Muscle layer of duodenum (tissue), 2 donors: ENCODE measurements at regions not wholly inside any gene's neighbourhood (a gene's known extent, or its start where the extent isn't known, plus 50 kb on each side); places are given as distances from the start of the nearest gene placed in this dataset.

ENCODE experiments used
- H3K27ac ChIP-seq: one replicate; pipeline ENCODE4 v1.7.0; 2013; ENCODE audit warnings: mild to moderate bottlenecking, low read length
- H3K27me3 ChIP-seq: one replicate; pipeline ENCODE4 v1.7.0; 2013; ENCODE audit warnings: low read depth, mild to moderate bottlenecking, control low read depth, low read length
- H3K36me3 ChIP-seq, 2 donors: one replicate each; pipeline ENCODE4 v1.7.0; 2013; ENCODE audit warnings: low read length in 2 of 2, control low read depth in 1 of 2, mild to moderate bottlenecking in 1 of 2; ENCODE audit not compliant: insufficient read depth in 2 of 2, control insufficient read depth in 1 of 2
- H3K4me1 ChIP-seq, 2 donors: one replicate each; pipeline ENCODE4 v1.7.0; 2013; ENCODE audit warnings: low read length in 2 of 2, mild to moderate bottlenecking in 2 of 2, control low read depth in 1 of 2, moderate library complexity in 1 of 2; ENCODE audit not compliant: insufficient read depth in 2 of 2, control insufficient read depth in 1 of 2
- H3K4me3 ChIP-seq, 2 donors: one replicate each; pipeline ENCODE4 v1.7.0; 2013; ENCODE audit warnings: low read length in 2 of 2, low read depth in 1 of 2, mild to moderate bottlenecking in 1 of 2
- H3K9me3 ChIP-seq, 2 donors: one replicate each; pipeline ENCODE4 v1.7.0; 2013; ENCODE audit warnings: low read length in 2 of 2, control low read depth in 1 of 2, mild to moderate bottlenecking in 1 of 2; ENCODE audit not compliant: control insufficient read depth in 1 of 2
- donor health status: healthy.

- Histone ChIP-seq H3K9me3 (peaks cover 0 to 5% of the 10 kb centered on the region in 2 donors), H3K27ac (no peak overlapping the region), H3K36me3 (no peaks in the 10 kb centered on the region), H3K27me3 (no peaks in the 10 kb centered on the region), H3K4me3 (no peak overlapping the region), H3K4me1 (no peaks in the 10 kb centered on the region)
These were observed 162.0 kb upstream of the LMNTD1 start for GRCh38 chr12:25715102-25715501.

GRCh38 chr12:25716842-25717241 is 163.8 kb upstream of the LMNTD1 start:
- no peaks in the 10 kb centered on the region for H3K4me1 ChIP-seq

GRCh38 chr12:25717552-25717951 is 164.5 kb upstream of the LMNTD1 start:
- H3K9me3 ChIP-seq: no peaks in the 10 kb centered on the region
- H3K4me1 ChIP-seq: no peaks in the 10 kb centered on the region
- no peak overlapping the region for H3K27ac ChIP-seq
- no peak overlapping the region for H3K4me3 ChIP-seq
- H3K27me3 ChIP-seq: no peaks in the 10 kb centered on the region
- H3K36me3 ChIP-seq: no peaks in the 10 kb centered on the region

More at GRCh38 chr12:25716842-25717241, 163.8 kb upstream of the LMNTD1 start:
- Histone ChIP-seq H3K4me3 (no peak overlapping the region), H3K27ac (no peak overlapping the region), H3K27me3 (no peaks in the 10 kb centered on the region), H3K36me3 (no peaks in the 10 kb centered on the region), H3K9me3 (no peaks in the 10 kb centered on the region)

- Histone ChIP-seq H3K4me1 (no peaks in the 10 kb centered on the region), H3K9me3 (no peaks in the 10 kb centered on the region), H3K36me3 (no peaks in the 10 kb centered on the region), H3K4me3 (no peak overlapping the region), H3K27me3 (no peaks in the 10 kb centered on the region), H3K27ac (no peak overlapping the region)
These were observed 165.1 kb upstream of the LMNTD1 start for GRCh38 chr12:25718081-25718731.

GRCh38 chr12:25719505-25719904 is 166.4 kb upstream of the LMNTD1 start:
- no peaks in the 10 kb centered on the region for H3K27me3 ChIP-seq
- peaks cover 0 to 12% of the 10 kb centered on the region in 2 donors for H3K4me1 ChIP-seq
- H3K27ac ChIP-seq: no peak overlapping the region
- H3K4me3 ChIP-seq: no peak overlapping the region
- H3K9me3 ChIP-seq: no peaks in the 10 kb centered on the region
- H3K36me3 ChIP-seq: no peaks in the 10 kb centered on the region

GRCh38 chr12:25723336-25723735 is 170.3 kb upstream of the LMNTD1 start:
- Histone ChIP-seq H3K27ac (peak overlapping the region; percentile 30), H3K9me3 (no peaks in the 10 kb centered on the region), H3K27me3 (no peaks in the 10 kb centered on the region), H3K36me3 (no peaks in the 10 kb centered on the region), H3K4me1 (peaks cover 0 to 26% of the 10 kb centered on the region in 2 donors), H3K4me3 (no peak overlapping the region)

GRCh38 chr12:25723921-25724491 is 170.9 kb upstream of the LMNTD1 start:
- H3K4me3 ChIP-seq: no peak overlapping the region
- H3K9me3 ChIP-seq: no peaks in the 10 kb centered on the region
- peak overlapping the region; percentile 30 for H3K27ac ChIP-seq

GRCh38 chr12:25725470-25725869 is 172.4 kb upstream of the LMNTD1 start:
- H3K27ac ChIP-seq: no peak overlapping the region
- H3K4me1 ChIP-seq: peaks cover 0 to 26% of the 10 kb centered on the region in 2 donors
- no peaks in the 10 kb centered on the region for H3K36me3 ChIP-seq
- H3K9me3 ChIP-seq: no peaks in the 10 kb centered on the region
- H3K4me3 ChIP-seq: no peak overlapping the region
- H3K27me3 ChIP-seq: no peaks in the 10 kb centered on the region

More at GRCh38 chr12:25723921-25724491, 170.9 kb upstream of the LMNTD1 start:
- H3K36me3 ChIP-seq: no peaks in the 10 kb centered on the region
- no peaks in the 10 kb centered on the region for H3K27me3 ChIP-seq
- peaks cover 0 to 26% of the 10 kb centered on the region in 2 donors for H3K4me1 ChIP-seq

- H3K27ac ChIP-seq: no peak overlapping the region
- H3K27me3 ChIP-seq: no peaks in the 10 kb centered on the region
- H3K4me1 ChIP-seq: peaks cover 0 to 26% of the 10 kb centered on the region in 2 donors
- H3K4me3 ChIP-seq: no peak overlapping the region
- no peaks in the 10 kb centered on the region for H3K9me3 ChIP-seq
- no peaks in the 10 kb centered on the region for H3K36me3 ChIP-seq
These were observed 172.8 kb upstream of the LMNTD1 start for GRCh38 chr12:25725931-25726330.

- no peaks in the 10 kb centered on the region for H3K27me3 ChIP-seq
- no peak overlapping the region for H3K4me3 ChIP-seq
- H3K36me3 ChIP-seq: no peaks in the 10 kb centered on the region
- H3K4me1 ChIP-seq: peaks cover 0 to 26% of the 10 kb centered on the region in 2 donors
- H3K27ac ChIP-seq: no peak overlapping the region
- no peaks in the 10 kb centered on the region for H3K9me3 ChIP-seq
These were observed 175.0 kb upstream of the LMNTD1 start for GRCh38 chr12:25728056-25728595.

- H3K27ac ChIP-seq: no peak overlapping the region
- peaks cover 0 to 7% of the 10 kb centered on the region in 2 donors for H3K4me1 ChIP-seq
- H3K4me3 ChIP-seq: no peak overlapping the region
- H3K27me3 ChIP-seq: no peaks in the 10 kb centered on the region
- no peaks in the 10 kb centered on the region for H3K9me3 ChIP-seq
- no peaks in the 10 kb centered on the region for H3K36me3 ChIP-seq
These were observed 177.6 kb upstream of the LMNTD1 start for GRCh38 chr12:25730489-25731349.
